GM21526 (cell line): ENCODE measurements at regions not wholly inside any gene's neighbourhood (a gene's known extent, or its start where the extent isn't known, plus 50 kb on each side); places are given as distances from the start of the nearest gene placed in this dataset.

Experiments used
- ATAC-seq: cut with Tn5 transposase; IDR thresholded peaks from one replicate; pipeline ENCODE4 v1.9.1; 2021; ENCODE audit warnings: moderate library complexity; ENCODE audit not compliant: unreplicated experiment, low FRiP score

GRCh38 chr22:49574881-49575702 is 252.6 kb downstream of the BRD1 start:
- ATAC-seq = no peak

GRCh38 chr22:49574205-49574880 is 253.3 kb downstream of the BRD1 start:
- ATAC-seq = no peak

GRCh38 chr22:49573109-49573765 is 254.4 kb downstream of the BRD1 start:
- no peak for ATAC-seq

GRCh38 chr22:49571326-49571725 is 256.3 kb downstream of the BRD1 start:
- ATAC-seq = no peak

GRCh38 chr22:49570032-49570848 is 257.4 kb downstream of the BRD1 start:
- ATAC-seq = no peak

GRCh38 chr22:49569286-49570031 is 258.2 kb downstream of the BRD1 start:
- ATAC-seq = no peak

GRCh38 chr22:49568751-49569285 is 258.9 kb downstream of the BRD1 start:
- no peak for ATAC-seq

GRCh38 chr22:49567899-49568750 is 259.5 kb downstream of the BRD1 start:
- ATAC-seq = no peak

- no peak for ATAC-seq
These were observed 261.0 kb downstream of the BRD1 start for GRCh38 chr22:49566693-49567092.

GRCh38 chr22:49566141-49566541 is 261.5 kb downstream of the BRD1 start:
- no peak for ATAC-seq

- no peak for ATAC-seq
These were observed 262.2 kb downstream of the BRD1 start for GRCh38 chr22:49565516-49565855.

GRCh38 chr22:49564666-49565515 is 262.8 kb downstream of the BRD1 start:
- ATAC-seq = no peak

GRCh38 chr22:49564054-49564453 is 263.6 kb downstream of the BRD1 start:
- no peak for ATAC-seq

GRCh38 chr22:49562685-49563249 is 264.9 kb downstream of the BRD1 start:
- no peak for ATAC-seq

- no peak for ATAC-seq
These were observed 265.7 kb downstream of the BRD1 start for GRCh38 chr22:49561976-49562375.

GRCh38 chr22:49561338-49561737 is 266.3 kb downstream of the BRD1 start:
- no peak for ATAC-seq

- ATAC-seq = no peak
These were observed 272.1 kb downstream of the BRD1 start for GRCh38 chr22:49555526-49555925.

GRCh38 chr22:49554741-49555140 is 272.9 kb downstream of the BRD1 start:
- ATAC-seq = no peak
